ENCODE measurements at regions not wholly inside any gene's neighbourhood (a gene's known extent, or its start where the extent isn't known, plus 50 kb on each side); places are given as distances from the start of the nearest gene placed in this dataset.

DNA sequence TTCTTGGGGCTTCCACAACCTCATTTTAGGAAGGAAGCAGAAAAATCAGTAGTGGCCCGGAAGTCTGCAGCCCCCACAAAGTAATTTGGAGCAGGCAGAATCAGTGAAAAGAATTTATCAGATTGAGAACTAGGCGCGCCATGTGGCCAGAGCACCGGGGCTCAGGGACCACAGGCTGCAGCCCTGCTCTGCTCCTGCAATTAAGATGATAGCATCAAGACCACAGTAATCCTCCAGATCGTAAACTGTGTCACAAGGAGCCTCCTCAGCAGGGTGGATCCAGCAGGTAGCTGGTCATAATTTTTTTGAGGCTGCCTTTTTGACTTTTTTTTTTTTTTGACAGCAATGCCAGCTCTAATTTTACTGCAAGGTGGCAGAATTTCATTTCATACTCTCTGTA is 209.0 kb upstream of the ZMIZ1 start:
- Histone ChIP-seq H3K36me3 (replicated peaks in 1 of 2; ENCODE audit: control extremely low read depth in 1 of 2, control insufficient read depth in 1 of 2, extremely low read depth in 1 of 2, insufficient read depth in 2 of 2, low read length in 1 of 2) (no peaks in the 10 kb centered on the region), H3K79me2 (ENCODE audit: control insufficient read depth, insufficient read depth, low read length) (no peaks in the 10 kb centered on the region), H3K9me3 (ENCODE audit: control extremely low read depth in 1 of 3, control insufficient read depth in 2 of 3, insufficient read depth in 1 of 3, low read length in 2 of 3) (no peaks in the 10 kb centered on the region), H3K9ac (ENCODE audit: low read length) (no peak overlapping the region), H3K4me1 (ENCODE audit: control insufficient read depth in 2 of 2, insufficient read depth in 2 of 2, low read length in 2 of 2) (no peaks in the 10 kb centered on the region), H3K4me3 (ENCODE audit: control extremely low read depth in 1 of 5, extremely low read depth in 1 of 5, insufficient read depth in 1 of 5, low read depth in 2 of 5, low read length in 4 of 5) (no peak overlapping the region), H2AFZ (ENCODE audit: insufficient read depth, low read depth, low read length, poor library complexity, severe bottlenecking) (no peak overlapping the region), H3K27ac (ENCODE audit: low read length in 2 of 2) (no peak overlapping the region), H3K4me2 (replicated peaks; ENCODE audit: low read depth, low read length, poor library complexity, severe bottlenecking) (no peak overlapping the region), H3K27me3 (replicated peaks in 1 of 4; ENCODE audit: control extremely low read depth in 1 of 4, control insufficient read depth in 3 of 4, insufficient read depth in 4 of 4, low read length in 3 of 4) (peaks cover 0 to 3% (median 0%) of the 10 kb centered on the region in 4 experiments), H4K20me1 (ENCODE audit: control insufficient read depth, insufficient read depth, low read length, poor library complexity, severe bottlenecking) (no peaks in the 10 kb centered on the region)
- DNase-seq (no peak), ATAC-seq (ENCODE audit: low read depth) (no peak)
- WGBS (ENCODE audit: insufficient coverage): 60% methylated on average over 4 of the region's 5 CpGs
- Mint-ChIP-seq H3K4me3 (no peak overlapping the region), H3K9me3 (ENCODE audit: insufficient read depth) (no peaks in the 10 kb centered on the region), H3K27me3 (peaks cover 24% of the 10 kb centered on the region), H3K4me1 (no peaks in the 10 kb centered on the region), H3K27ac (no peak overlapping the region)
- TF ChIP-seq CTCF (IDR thresholded peaks at IDR 0.05) (no peak), EZH2 (IDR thresholded peaks at IDR 0.05; ENCODE audit: borderline replicate concordance, insufficient read depth, low read depth, low read length, poor library complexity, severe bottlenecking) (no peak)
- ChIA-PET CTCF (no interaction called here), POLR2A (no interaction called here)
- intact Hi-C loops (cut with micrococcal nuclease): no loop called here

GRCh38 chr10:78860260-78860914 is 208.4 kb upstream of the ZMIZ1 start:
- Histone ChIP-seq H3K9me3 (ENCODE audit: control extremely low read depth in 1 of 3, control insufficient read depth in 2 of 3, insufficient read depth in 1 of 3, low read length in 2 of 3) (no peaks in the 10 kb centered on the region), H3K9ac (ENCODE audit: low read length) (no peak overlapping the region), H4K20me1 (ENCODE audit: control insufficient read depth, insufficient read depth, low read length, poor library complexity, severe bottlenecking) (no peaks in the 10 kb centered on the region), H3K27ac (ENCODE audit: low read length in 2 of 2) (no peak overlapping the region), H3K27me3 (replicated peaks in 1 of 4; ENCODE audit: control extremely low read depth in 1 of 4, control insufficient read depth in 3 of 4, insufficient read depth in 4 of 4, low read length in 3 of 4) (peaks cover 0 to 3% (median 0%) of the 10 kb centered on the region in 4 experiments), H2AFZ (ENCODE audit: insufficient read depth, low read depth, low read length, poor library complexity, severe bottlenecking) (no peak overlapping the region), H3K4me3 (ENCODE audit: control extremely low read depth in 1 of 5, extremely low read depth in 1 of 5, insufficient read depth in 1 of 5, low read depth in 2 of 5, low read length in 4 of 5) (no peak overlapping the region), H3K36me3 (replicated peaks in 1 of 2; ENCODE audit: control extremely low read depth in 1 of 2, control insufficient read depth in 1 of 2, extremely low read depth in 1 of 2, insufficient read depth in 2 of 2, low read length in 1 of 2) (no peaks in the 10 kb centered on the region), H3K79me2 (ENCODE audit: control insufficient read depth, insufficient read depth, low read length) (no peaks in the 10 kb centered on the region), H3K4me1 (ENCODE audit: control insufficient read depth in 2 of 2, insufficient read depth in 2 of 2, low read length in 2 of 2) (no peaks in the 10 kb centered on the region), H3K4me2 (replicated peaks; ENCODE audit: low read depth, low read length, poor library complexity, severe bottlenecking) (no peak overlapping the region)
- no peak overlapping the region for H3K27ac Mint-ChIP-seq
- no peak for TF ChIP-seq EZH2 (IDR thresholded peaks at IDR 0.05; ENCODE audit: borderline replicate concordance, insufficient read depth, low read depth, low read length, poor library complexity, severe bottlenecking)
- TF ChIP-seq CTCF (IDR thresholded peaks at IDR 0.05): no peak
- intact Hi-C loops (cut with micrococcal nuclease): no loop called here
- H3K27me3 Mint-ChIP-seq: peaks cover 21% of the 10 kb centered on the region
- ATAC-seq (ENCODE audit: low read depth): no peak
- CTCF ChIA-PET: no interaction called here
- DNase-seq: no peak
- no peak overlapping the region for H3K4me3 Mint-ChIP-seq
- no peaks in the 10 kb centered on the region for H3K4me1 Mint-ChIP-seq
- POLR2A ChIA-PET: no interaction called here
- H3K9me3 Mint-ChIP-seq (ENCODE audit: insufficient read depth): no peaks in the 10 kb centered on the region
- 80% methylated on average over 5 of the region's 7 CpGs for WGBS (ENCODE audit: insufficient coverage)
